ENCODE measurements at regions not wholly inside any gene's neighbourhood (a gene's known extent, or its start where the extent isn't known, plus 50 kb on each side); places are given as distances from the start of the nearest gene placed in this dataset.
A peak's percentile ranks its signal among the peaks of the same experiment; 100 is the strongest.

DNA sequence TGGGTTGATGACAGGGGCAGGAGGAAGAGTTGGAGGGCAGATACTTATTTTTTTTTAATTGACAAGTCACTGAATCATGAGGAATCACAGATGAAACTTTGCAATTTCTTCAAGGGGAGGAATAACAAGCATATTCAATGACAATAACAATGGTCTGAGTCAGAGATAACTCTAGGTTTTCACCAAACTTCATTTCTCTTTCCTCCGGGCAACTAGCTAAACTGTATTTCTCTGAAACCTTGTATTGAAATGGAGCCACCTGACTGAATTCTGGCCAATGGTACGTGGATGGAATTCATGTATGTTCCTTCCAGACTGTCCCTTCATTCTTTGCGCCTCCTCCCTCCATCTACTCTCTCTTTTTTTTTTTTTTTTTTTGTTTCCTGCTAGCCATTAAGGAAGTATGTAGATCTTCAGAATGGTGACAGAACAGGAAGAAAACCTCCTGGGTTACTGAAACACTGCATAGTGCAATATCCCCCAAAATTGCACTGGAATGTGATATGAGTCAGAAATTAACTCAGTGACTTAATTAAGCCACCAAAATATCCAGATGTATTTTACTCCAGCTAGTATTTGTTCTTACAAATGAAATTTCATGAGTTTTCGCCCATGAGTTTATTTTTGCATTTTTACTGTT, 495.4 kb downstream of the OTOL1 start:
- Histone ChIP-seq H3K9me3 (ENCODE audit: control insufficient read depth in 1 of 2, insufficient read depth in 1 of 2, low read depth in 1 of 2, low read length in 2 of 2) (no peaks in the 10 kb centered on the region), H3K36me3 (ENCODE audit: control insufficient read depth in 1 of 2, insufficient read depth in 2 of 2, low read length in 2 of 2) (no peaks in the 10 kb centered on the region), H3K27me3 (ENCODE audit: insufficient read depth, low read length) (no peaks in the 10 kb centered on the region), H3K27ac (ENCODE audit: low read depth, low read length) (no peak overlapping the region), H3K4me1 (ENCODE audit: control insufficient read depth in 1 of 2, insufficient read depth in 2 of 2, low read length in 2 of 2) (peaks cover 0 to 25% of the 10 kb centered on the region in 2 experiments; a peak in 2 of 4 replicates), H3K79me2 (ENCODE audit: insufficient read depth, low read length) (no peaks in the 10 kb centered on the region), H3K4me3 (replicated peaks in 1 of 2; ENCODE audit: low read depth in 1 of 2, low read length in 2 of 2) (no peak overlapping the region), H4K20me1 (ENCODE audit: insufficient read depth) (no peaks in the 10 kb centered on the region), H3K9ac (ENCODE audit: low read length) (no peak overlapping the region), H3K9me2 (ENCODE audit: insufficient read depth) (no peaks in the 10 kb centered on the region), H2AFZ (ENCODE audit: low read depth, low read length, poor library complexity, severe bottlenecking) (peak overlapping the region; percentile 2), H3K4me2 (ENCODE audit: low read length) (no peak overlapping the region)
- no TSS peak for BruUV-seq (replicated peaks)
- TF ChIP-seq POLR2A (IDR thresholded peaks at IDR 0.05; ENCODE audit: borderline replicate concordance, extremely low read depth, insufficient read depth, insufficient read length) (no peak), CBX3 (IDR thresholded peaks at IDR 0.05; ENCODE audit: low read depth) (no peak), YY1 (IDR thresholded peaks at IDR 0.05; ENCODE audit: extremely low read depth, insufficient replicate concordance, low read depth, low read length) (no peak)
- DNase-seq (ENCODE audit: low read depth, low spot score) (no peak), ATAC-seq (no peak)
- RAD21 ChIA-PET (ENCODE audit: low non-redundant PET in 1 of 2, low total read pairs in 2 of 2, uncharacterized antibody in 2 of 2, unreplicated experiment in 2 of 2), result no interaction called here
- CTCF ChIA-PET, result no interaction called here
- POLR2A ChIA-PET, result no interaction called here
- intact Hi-C loops (cut with micrococcal nuclease), result no loop called here

DNA sequence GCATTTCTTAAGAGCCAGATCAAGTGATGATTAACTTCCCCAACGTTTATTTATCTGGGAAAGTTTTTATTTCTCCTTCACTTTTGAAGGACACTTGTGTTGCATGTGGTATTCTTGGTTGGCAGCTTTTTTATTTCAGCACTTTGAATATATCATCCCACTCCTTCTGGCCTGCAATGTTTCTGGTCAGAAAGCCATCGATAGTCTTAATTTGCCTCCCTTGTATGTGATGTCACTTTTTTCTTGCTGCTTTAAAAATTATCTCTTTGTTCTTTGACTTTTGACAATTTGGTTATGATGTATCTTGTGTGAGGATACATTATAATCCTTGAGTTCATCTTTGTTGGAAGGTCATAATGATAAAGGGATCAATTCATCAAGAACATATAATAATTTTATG, 503.2 kb downstream of the OTOL1 start:
- ATAC-seq (no peak), DNase-seq (ENCODE audit: low read depth, low spot score) (no peak)
- H2AFZ ChIP-seq (ENCODE audit: low read depth, low read length, poor library complexity, severe bottlenecking), result no peak overlapping the region
- no TSS peak for BruUV-seq (replicated peaks)
- H3K27ac ChIP-seq (ENCODE audit: low read depth, low read length), result no peak overlapping the region
- H3K4me1 ChIP-seq (ENCODE audit: control insufficient read depth in 1 of 2, insufficient read depth in 2 of 2, low read length in 2 of 2), result no peaks in the 10 kb centered on the region
- TF ChIP-seq CBX3 (IDR thresholded peaks at IDR 0.05; ENCODE audit: low read depth), result peak; percentile 89
- TF ChIP-seq, protein P1, sequence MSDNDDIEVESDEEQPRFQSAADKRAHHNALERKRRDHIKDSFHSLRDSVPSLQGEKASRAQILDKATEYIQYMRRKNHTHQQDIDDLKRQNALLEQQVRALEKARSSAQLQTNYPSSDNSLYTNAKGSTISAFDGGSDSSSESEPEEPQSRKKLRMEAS (IDR thresholded peaks at IDR 0.05), result no peak
- H3K4me2 ChIP-seq (ENCODE audit: low read length), result no peak overlapping the region
- peaks cover 5% of the 10 kb centered on the region; the same call in 1 of the 2 replicates for H3K9me2 ChIP-seq (ENCODE audit: insufficient read depth)
- no peaks in the 10 kb centered on the region for H3K79me2 ChIP-seq (ENCODE audit: insufficient read depth, low read length)
- ChIA-PET POLR2A (no interaction called here), CTCF (no interaction called here), RAD21 (ENCODE audit: low non-redundant PET in 1 of 2, low total read pairs in 2 of 2, uncharacterized antibody in 2 of 2, unreplicated experiment in 2 of 2) (no interaction called here)
- no peaks in the 10 kb centered on the region for H4K20me1 ChIP-seq (ENCODE audit: insufficient read depth)
- H3K36me3 ChIP-seq (ENCODE audit: control insufficient read depth in 1 of 2, insufficient read depth in 2 of 2, low read length in 2 of 2), result no peaks in the 10 kb centered on the region
- H3K9me3 ChIP-seq (ENCODE audit: control insufficient read depth in 1 of 2, insufficient read depth in 1 of 2, low read depth in 1 of 2, low read length in 2 of 2), result peaks cover 0 to 4% of the 10 kb centered on the region in 2 experiments; a peak in 2 of 4 replicates
- no peak overlapping the region for H3K4me3 ChIP-seq (replicated peaks in 1 of 2; ENCODE audit: low read depth in 1 of 2, low read length in 2 of 2)
- no peaks in the 10 kb centered on the region for H3K27me3 ChIP-seq (ENCODE audit: insufficient read depth, low read length)
- H3K9ac ChIP-seq (ENCODE audit: low read length), result no peak overlapping the region
- intact Hi-C loops (cut with micrococcal nuclease), result no loop called here

Measured in HCT116 (cell line).